NCI-H2171 treated with DMSO at 0.1 percent for 48 hours (cell line): ENCODE measurements at regions not wholly inside any gene's neighbourhood (a gene's known extent, or its start where the extent isn't known, plus 50 kb on each side); places are given as distances from the start of the nearest gene placed in this dataset.

Experiments
- DNase-seq: peaks from one replicate; lab custom pipeline; 2025; lab: John Stamatoyannopoulos, UW

DNA sequence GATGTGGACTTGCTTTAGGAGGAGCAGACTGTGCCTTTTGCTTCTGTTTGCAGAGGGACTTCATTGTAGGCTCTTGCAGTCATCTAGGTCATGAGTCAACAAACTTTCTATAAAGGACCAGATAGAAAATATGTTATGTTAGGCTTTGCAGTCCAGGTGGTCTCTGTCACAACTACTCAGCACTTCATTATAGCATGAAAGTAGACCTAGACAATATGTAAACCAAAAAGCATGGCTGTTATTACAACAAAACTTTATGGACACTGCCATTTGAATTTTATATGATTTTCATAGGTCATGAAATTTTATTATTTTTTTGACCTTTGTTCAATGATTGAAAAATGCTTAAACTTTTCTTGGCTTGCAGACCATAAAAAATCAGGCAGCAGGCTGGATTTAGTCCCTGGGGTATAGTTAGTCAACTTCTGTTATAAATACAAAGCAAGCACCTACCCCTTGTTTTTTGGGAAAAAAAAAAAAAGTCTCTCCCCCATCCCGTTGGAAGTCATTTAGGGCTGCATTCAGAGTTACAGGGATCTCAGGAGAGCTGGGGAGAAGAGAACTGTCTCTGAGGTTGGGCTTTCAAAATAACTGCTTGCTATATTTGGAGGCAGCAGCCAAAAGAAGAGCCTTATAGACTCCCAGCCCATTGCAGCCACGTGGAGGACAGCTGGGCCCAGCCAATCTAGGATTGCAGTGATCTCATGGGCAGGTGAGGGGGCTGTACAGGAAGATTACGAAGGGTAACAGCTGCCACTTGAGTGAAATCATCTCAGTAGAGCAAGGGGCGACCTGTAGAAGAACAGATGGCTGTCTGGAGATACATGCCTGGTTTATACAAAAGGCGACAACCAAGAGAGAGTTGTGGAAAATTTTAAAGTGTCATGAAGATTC is 136.6 kb upstream of the TNC start:
- DNase-seq: peak; percentile 99

- no peak for DNase-seq
Observed at GRCh38 chr9:115261656-115262081, 143.7 kb upstream of the TNC start.

DNA sequence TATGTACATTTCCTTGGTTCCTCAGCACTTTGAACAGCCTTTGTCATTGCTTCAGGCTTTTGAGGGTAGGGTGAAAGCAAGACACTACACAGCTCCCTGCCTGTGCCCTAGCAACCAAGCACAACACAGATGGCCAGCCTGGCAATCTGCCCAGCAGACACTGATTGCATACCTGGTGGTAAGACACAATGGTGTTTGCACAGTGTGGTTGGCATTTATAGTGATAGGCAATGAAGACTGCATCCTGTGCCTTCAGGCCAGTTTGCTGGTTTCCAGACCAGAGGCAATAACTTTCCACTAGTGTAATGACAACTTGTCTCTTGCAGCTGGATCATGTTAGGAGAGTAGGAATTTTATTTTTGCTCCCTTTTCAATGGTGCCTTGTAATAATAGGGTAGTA is 144.5 kb upstream of the TNC start:
- peak; percentile 96 for DNase-seq

- no peak for DNase-seq
Observed at GRCh38 chr9:115262952-115263351, 145.0 kb upstream of the TNC start.

DNA sequence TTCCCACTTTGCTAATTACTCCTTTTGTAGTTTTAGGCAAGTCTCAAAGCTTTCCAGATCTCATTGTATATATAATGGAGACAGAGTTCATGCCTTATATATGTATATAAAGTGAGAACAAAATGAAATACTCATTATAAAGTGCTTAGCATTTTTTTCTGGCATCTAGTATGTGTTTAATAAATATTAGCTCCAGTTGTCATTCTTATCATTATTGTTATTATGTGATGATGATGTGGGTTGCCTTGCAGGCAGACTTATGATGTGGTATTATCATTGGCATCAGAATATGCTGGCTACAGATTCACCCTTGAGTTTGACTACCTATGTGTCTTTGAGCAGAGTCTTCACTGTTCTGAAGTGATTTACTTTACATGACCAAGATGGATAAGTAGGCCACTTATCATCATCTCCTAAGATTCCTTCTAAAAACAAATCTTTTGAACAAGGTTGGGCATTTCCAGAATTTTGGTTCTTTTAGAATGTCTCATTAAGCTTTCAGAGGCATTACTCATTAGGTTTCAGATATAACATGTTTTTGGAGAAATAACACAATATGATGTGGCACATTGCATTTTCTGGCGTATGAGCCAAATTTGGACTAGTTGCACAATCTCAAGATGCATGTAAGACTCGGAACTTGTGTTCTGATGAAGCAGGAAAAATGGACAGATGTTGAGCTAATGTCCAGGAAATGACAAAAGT is 145.6 kb upstream of the TNC start:
- DNase-seq: no peak

DNA sequence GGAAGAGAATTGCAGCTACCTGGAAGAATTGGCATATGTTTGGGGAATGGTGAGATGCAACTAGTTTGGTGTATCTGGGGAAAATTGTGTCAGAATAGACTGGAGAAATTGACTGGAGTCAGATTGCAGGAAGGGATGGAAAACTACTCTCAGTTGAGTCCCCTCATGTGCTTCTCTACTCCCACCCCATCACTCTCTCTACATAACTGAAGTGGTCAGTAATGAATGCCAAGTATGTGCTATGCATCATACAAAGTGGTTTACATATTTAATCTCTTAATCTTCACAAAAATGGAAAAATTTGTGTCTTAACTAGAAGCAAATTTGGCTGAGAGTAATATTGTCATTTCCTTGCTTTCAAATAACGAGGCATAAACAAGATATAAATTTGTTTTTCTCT is 146.4 kb upstream of the TNC start:
- DNase-seq: no peak

DNA sequence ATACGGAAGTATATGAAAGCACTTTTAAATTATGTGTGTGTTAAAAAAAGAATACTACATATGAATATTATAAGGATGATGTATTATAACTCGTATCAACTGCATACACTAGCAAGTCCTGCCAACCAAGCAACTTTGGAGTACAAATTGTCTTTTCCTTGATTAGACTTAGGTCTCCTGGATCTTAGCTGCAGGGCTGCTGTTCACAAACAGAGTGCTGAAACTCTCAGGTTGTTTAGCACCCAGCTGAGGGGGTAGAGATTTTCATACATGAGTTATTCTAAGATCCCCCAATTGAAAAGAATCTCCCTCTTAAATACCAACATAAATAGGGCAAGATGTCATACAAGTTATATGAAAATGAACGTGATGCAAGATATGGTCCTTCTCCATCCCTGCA is 149.8 kb upstream of the TNC start:
- no peak for DNase-seq

DNA sequence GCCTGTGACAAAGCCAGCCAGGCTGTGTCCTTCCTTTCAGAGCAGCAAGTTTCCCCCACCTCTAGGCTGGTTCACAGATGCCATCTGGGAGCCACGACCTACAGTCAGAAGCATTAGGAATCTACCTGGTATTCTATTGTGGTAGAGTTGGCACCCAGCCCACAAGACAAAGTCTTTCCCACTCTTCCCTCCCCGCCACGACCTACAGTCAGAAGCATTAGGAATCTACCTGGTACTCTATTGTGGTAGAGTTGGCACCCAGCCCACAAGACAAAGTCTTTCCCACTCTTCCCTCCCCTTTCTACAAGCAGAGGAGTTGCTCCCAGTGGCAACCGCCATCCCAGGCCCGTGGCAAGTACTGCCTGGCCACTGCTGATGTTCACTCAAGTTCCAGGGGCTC is 157.8 kb upstream of the TNC start:
- peak; percentile 30 for DNase-seq

GRCh38 chr9:115276621-115277020 is 158.7 kb upstream of the TNC start:
- DNase-seq: no peak

- DNase-seq: no peak
Observed at GRCh38 chr9:115277301-115277700, 159.3 kb upstream of the TNC start.

GRCh38 chr9:115278326-115279035 is 160.5 kb upstream of the TNC start:
- DNase-seq: no peak

DNA sequence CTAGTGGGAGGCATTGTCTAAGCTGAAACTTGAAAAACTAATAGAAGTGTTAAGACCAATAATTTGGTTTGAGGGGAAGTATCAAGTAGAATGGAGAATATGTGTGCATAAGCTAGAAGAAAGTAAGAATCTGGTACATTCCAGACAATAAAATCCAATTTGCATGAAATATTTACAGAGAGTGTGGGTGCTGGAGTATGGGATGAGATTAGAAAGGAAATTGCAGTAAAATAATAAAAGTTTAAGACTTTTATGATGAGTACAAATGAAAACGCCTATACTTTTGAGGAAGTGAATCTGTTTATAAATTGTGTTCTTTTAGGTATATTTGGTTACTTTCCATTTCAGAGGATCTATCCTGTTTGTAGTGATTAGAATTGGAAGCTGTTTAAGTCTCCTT is 165.4 kb upstream of the TNC start:
- no peak for DNase-seq

- no peak for DNase-seq
Observed at GRCh38 chr9:115285836-115286235, 167.9 kb upstream of the TNC start.

- DNase-seq: no peak
Observed at GRCh38 chr9:115286411-115286810, 168.5 kb upstream of the TNC start.

DNA sequence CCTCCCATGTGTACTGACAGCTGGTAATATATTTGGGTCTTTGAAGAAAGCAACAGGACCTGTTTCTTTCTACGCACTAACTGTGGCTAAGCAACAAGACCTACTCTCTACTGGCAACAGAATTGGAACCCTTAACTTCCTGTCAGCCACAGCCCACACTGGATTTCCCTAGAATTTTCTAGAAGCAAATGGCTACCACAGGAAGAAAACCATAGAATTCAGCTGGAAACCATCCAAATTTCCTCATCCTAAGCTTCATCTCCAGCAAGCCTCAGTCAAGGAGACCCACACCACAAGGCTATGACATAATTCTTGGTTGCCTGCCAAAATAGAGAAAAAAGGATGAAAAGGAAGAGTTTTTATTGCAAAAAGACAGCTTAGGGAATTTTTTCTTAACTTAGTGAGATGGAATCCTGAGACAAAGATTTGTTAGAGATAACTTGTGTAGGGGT is 171.8 kb upstream of the TNC start:
- DNase-seq: peak; percentile 38

GRCh38 chr9:115291841-115292240 is 173.9 kb upstream of the TNC start:
- DNase-seq: no peak

GRCh38 chr9:115292584-115293279 is 174.8 kb upstream of the TNC start:
- no peak for DNase-seq

GRCh38 chr9:115295734-115296133 is 177.8 kb upstream of the TNC start:
- no peak for DNase-seq

- no peak for DNase-seq
Observed at GRCh38 chr9:115296831-115297565, 179.0 kb upstream of the TNC start.

DNA sequence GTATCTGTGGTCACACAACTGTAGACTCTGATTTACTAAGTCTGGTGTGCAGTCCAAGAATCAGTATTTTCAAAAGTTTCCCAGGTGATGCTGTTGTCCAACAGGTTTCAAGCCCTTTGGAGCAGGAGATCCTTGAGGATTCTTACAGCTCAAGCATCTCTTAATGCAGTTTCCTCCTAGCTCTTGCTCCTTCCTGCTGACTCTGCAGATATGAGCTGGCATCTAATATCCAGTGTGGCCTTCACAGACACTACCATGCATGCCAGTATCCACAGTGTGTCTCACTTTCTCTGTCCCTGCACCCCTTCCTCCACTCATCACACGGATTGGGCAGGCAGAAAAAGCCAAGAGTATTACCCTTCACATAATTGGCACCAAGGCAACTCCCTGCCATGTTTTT is 182.2 kb upstream of the TNC start:
- DNase-seq: no peak

DNA sequence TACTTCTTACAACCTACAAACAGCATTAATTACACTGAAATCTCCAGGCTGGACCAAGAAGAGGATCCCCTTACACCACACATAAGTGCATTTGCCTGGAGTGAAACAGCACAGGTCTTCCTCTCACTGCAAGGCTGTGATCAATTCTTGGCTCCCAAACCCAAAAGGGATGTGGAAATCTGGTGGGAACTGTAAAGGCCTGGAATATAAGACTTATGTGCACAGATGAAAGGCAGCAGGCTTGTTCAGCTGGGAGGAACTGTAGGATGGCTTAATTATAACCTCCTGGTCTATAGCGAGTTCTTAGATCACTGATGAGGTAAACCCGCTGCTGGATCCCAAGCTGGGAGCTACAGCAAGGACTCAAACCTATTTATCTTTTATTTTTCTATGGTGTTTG is 182.9 kb upstream of the TNC start:
- DNase-seq: no peak
